ENCODE measurements at regions not wholly inside any gene's neighbourhood (a gene's known extent, or its start where the extent isn't known, plus 50 kb on each side); places are given as distances from the start of the nearest gene placed in this dataset.
A peak's percentile ranks its signal among the peaks of the same experiment; 100 is the strongest.

DNA sequence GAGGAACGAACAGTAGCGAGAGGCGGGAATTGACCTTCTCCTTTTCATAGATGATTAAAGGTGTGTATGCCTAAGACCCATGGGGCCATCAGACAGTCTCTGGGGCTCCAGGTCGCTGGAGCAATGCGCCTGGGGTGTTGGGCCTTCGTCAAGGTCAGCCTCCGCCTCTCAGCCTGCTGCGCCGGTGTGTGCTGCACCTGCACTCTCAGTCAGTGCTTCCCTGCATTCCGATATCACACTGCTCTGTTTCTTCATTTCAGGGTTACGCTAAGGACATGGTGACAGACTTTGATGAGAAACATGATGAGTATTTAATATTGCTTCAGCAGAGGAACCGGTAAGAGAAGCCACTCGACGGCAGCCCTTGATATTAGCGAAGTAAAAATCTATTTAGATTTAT is 68.2 kb downstream of the KATNIP start:
- Mint-ChIP-seq H3K27me3 (ENCODE audit: low read depth) (no peaks in the 10 kb centered on the region), H3K36me3 (ENCODE audit: low read depth) (peaks cover 9% of the 10 kb centered on the region), H3K27ac (peak overlapping the region; percentile 96 to 99 (median 99)), H3K9me3 (no peaks in the 10 kb centered on the region), H3K4me3 (peak overlapping the region in 2 of 3 experiments; percentile 27 to 29), H3K4me1 (peaks cover 46% of the 10 kb centered on the region)
- TF ChIP-seq, protein P1, sequence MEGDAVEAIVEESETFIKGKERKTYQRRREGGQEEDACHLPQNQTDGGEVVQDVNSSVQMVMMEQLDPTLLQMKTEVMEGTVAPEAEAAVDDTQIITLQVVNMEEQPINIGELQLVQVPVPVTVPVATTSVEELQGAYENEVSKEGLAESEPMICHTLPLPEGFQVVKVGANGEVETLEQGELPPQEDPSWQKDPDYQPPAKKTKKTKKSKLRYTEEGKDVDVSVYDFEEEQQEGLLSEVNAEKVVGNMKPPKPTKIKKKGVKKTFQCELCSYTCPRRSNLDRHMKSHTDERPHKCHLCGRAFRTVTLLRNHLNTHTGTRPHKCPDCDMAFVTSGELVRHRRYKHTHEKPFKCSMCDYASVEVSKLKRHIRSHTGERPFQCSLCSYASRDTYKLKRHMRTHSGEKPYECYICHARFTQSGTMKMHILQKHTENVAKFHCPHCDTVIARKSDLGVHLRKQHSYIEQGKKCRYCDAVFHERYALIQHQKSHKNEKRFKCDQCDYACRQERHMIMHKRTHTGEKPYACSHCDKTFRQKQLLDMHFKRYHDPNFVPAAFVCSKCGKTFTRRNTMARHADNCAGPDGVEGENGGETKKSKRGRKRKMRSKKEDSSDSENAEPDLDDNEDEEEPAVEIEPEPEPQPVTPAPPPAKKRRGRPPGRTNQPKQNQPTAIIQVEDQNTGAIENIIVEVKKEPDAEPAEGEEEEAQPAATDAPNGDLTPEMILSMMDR (IDR thresholded peaks at IDR 0.05; ENCODE audit: unreplicated experiment in 3 of 3), result no peak

- TF ChIP-seq, protein P1 (IDR thresholded peaks at IDR 0.05; ENCODE audit: unreplicated experiment in 3 of 3), result no peak
Measured at GRCh38 chr16:27618606-27619327, 68.8 kb downstream of the KATNIP start.

DNA sequence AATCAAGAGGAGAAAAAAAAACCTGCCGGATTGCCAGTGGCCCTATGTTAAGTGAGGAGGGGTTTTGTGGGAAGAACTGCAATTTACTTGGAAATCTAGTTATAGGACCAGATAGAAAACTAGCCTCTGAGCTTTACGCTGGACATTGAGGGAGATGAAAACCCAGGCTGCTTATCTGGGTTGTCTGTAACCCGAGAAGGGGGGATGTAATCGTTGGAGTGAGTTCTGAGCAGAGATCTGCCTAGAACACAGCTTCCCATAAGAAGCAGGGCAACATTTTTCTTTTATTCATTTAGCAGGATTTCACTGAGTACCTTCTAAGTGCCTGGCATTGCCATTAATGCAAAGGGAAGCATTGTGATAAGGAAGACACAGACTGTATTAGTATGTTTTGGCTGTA is 70.6 kb downstream of the KATNIP start:
- H3K27me3 Mint-ChIP-seq (ENCODE audit: low read depth), result no peaks in the 10 kb centered on the region
- peaks cover 48% of the 10 kb centered on the region for H3K4me1 Mint-ChIP-seq
- no peaks in the 10 kb centered on the region for H3K9me3 Mint-ChIP-seq
- TF ChIP-seq, protein P1 (IDR thresholded peaks at IDR 0.05; ENCODE audit: unreplicated experiment in 3 of 3), result no peak
- H3K27ac Mint-ChIP-seq, result peak overlapping the region; percentile 74 to 99 (median 85)
- H3K4me3 Mint-ChIP-seq, result no peak overlapping the region
- H3K36me3 Mint-ChIP-seq (ENCODE audit: low read depth), result peaks cover 9% of the 10 kb centered on the region

More at GRCh38 chr16:27618606-27619327, 68.8 kb downstream of the KATNIP start:
- Mint-ChIP-seq H3K27ac (peak overlapping the region; percentile 96 to 99 (median 99)), H3K4me1 (peaks cover 41% of the 10 kb centered on the region), H3K4me3 (peak overlapping the region; percentile 1 to 68 (median 27)), H3K9me3 (no peaks in the 10 kb centered on the region), H3K36me3 (ENCODE audit: low read depth) (peaks cover 9% of the 10 kb centered on the region), H3K27me3 (ENCODE audit: low read depth) (no peaks in the 10 kb centered on the region)

DNA sequence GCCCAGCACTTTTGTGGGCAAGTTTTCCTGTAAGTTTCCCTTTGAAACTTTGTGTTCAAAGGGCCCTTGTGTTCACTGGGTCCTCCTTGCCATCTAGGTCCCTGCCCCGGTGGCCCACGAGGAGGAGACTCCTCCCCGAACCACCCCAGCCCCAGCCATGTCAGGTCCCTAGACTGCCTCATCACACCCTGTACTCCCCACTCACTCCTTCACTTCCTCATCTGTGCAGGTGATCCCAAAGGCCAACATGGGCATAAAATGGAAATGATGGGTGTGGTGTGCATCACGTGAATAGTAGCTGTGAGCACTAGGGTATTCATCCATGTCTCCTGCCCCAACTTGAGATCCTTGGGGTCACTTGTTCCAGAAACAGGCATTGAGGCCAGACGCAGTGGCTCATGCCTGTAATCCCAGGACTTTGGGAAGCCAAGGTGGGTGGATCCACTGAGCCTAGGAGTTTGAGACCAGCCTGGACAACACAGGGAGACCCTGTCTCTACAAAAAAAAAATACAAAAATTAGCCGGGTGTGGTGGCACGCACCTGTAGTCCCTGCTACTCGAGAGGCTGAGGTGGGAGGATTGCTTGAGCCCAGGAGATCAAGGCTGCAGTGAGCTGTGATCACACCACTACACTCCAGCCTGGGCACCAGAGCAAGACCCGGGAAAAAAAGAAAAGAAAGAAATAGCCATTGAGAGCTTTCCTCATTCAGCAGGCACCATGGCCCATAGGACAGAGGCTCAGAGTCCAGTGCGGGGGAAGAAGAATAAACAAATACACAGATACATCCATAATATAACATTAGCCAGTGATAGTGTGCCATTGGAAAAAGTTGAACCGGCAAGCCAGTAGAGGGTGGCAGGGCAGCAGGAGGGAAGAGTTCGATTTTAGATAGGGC is 74.5 kb downstream of the KATNIP start:
- Mint-ChIP-seq H3K27me3 (ENCODE audit: low read depth) (no peaks in the 10 kb centered on the region), H3K36me3 (ENCODE audit: low read depth) (peaks cover 11% of the 10 kb centered on the region), H3K9me3 (no peaks in the 10 kb centered on the region), H3K4me1 (peaks cover 57% of the 10 kb centered on the region), H3K4me3 (no peak overlapping the region), H3K27ac (peak overlapping the region in 2 of 3 experiments; percentile 1 to 54)
- TF ChIP-seq, protein P1 (IDR thresholded peaks at IDR 0.05; ENCODE audit: unreplicated experiment in 3 of 3), result no peak

- Mint-ChIP-seq H3K9me3 (no peaks in the 10 kb centered on the region), H3K36me3 (ENCODE audit: low read depth) (peaks cover 14% of the 10 kb centered on the region), H3K27me3 (ENCODE audit: low read depth) (no peaks in the 10 kb centered on the region), H3K4me3 (no peak overlapping the region), H3K27ac (peak overlapping the region; percentile 59 to 88 (median 66)), H3K4me1 (peaks cover 51% of the 10 kb centered on the region)
- TF ChIP-seq, protein P1 (IDR thresholded peaks at IDR 0.05; ENCODE audit: unreplicated experiment in 3 of 3), result no peak
Measured at GRCh38 chr16:27625050-27625697, 75.2 kb downstream of the KATNIP start.
